DND-41 (cell line): ENCODE measurements at regions not wholly inside any gene's neighbourhood (a gene's known extent, or its start where the extent isn't known, plus 50 kb on each side); places are given as distances from the start of the nearest gene placed in this dataset.

ENCODE experiments used
- CTCF ChIP-seq: IDR thresholded peaks from 2 replicates; pipeline ENCODE4 v1.5.1; 2012; ENCODE audit warnings: borderline replicate concordance, low read length, moderate library complexity, mild to moderate bottlenecking; ENCODE audit not compliant: poor library complexity, severe bottlenecking; ENCODE audit errors: extremely low read depth
- EZH2 ChIP-seq: IDR thresholded peaks from 3 replicates; pipeline ENCODE4 v1.6.1; 2012; ENCODE audit warnings: borderline replicate concordance, low read depth, mild to moderate bottlenecking, moderate library complexity, low read length, inconsistent platforms; ENCODE audit not compliant: severe bottlenecking

DNA sequence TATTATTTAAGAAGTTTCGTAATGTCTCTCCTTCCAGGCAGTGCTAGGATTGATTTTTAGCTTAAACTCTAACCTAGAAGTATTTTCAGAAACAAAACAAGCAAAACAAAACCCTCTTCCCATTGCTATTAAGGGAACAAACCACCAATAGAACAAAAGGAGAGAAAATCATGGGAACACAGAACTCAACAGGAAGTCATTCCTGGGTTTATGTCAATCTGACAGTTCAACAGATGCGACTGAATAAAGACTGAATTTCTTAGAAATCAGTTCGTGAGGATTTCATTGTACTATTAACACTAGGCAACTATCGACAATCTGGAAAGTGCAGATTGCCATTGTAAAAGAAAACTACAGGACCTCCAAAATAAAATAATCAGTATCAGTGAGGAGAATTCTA, 229.1 kb upstream of the SMIM31 start:
- TF ChIP-seq CTCF (no peak), EZH2 (no peak)
